ENCODE measurements at regions not wholly inside any gene's neighbourhood (a gene's known extent, or its start where the extent isn't known, plus 50 kb on each side); places are given as distances from the start of the nearest gene placed in this dataset.

DNA sequence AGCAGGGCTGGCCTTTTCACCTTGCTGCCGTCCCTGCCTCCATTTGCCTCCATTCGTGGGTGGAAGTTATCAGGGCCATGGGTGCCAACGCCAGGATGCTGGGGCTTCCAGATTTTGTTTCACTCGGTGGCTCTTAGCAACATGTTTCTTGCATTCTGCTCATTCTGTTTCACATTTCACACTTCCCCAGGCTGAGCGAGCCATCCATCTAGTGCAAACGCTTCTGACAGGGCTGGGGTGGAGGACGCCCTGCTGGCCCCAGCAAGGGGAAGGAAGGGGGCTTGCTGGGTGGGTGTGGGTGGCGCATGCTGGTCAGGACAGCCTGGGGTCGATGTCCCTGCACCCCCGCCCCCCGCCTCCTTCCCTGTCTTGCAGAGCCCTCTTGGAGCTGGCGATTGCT, 165.2 kb downstream of the URI1 start:
- no peaks in the 10 kb centered on the region for H3K9me2 ChIP-seq (ENCODE audit: low read depth, low read length)
- no peak overlapping the region for H2AFZ ChIP-seq (ENCODE audit: low read length)
- no peaks in the 10 kb centered on the region for H3K36me3 ChIP-seq (ENCODE audit: insufficient read depth, low read length)
- H4K20me1 ChIP-seq (ENCODE audit: insufficient read depth, low read length): no peaks in the 10 kb centered on the region
- no peaks in the 10 kb centered on the region for H3K79me2 ChIP-seq (ENCODE audit: insufficient read depth, low read length)
- H3K9ac ChIP-seq (ENCODE audit: low read length): no peak overlapping the region
- H3K4me3 ChIP-seq (ENCODE audit: low read depth, low read length, poor library complexity, severe bottlenecking): no peak overlapping the region
- no peaks in the 10 kb centered on the region for H3K27me3 ChIP-seq (ENCODE audit: insufficient read depth, low read length)
- H3F3A ChIP-seq (ENCODE audit: insufficient read depth, low read length): no peaks in the 10 kb centered on the region
- H3K27ac ChIP-seq (ENCODE audit: low read depth, low read length, poor library complexity, severe bottlenecking): no peak overlapping the region
- TF ChIP-seq EZH2 (IDR thresholded peaks at IDR 0.05; ENCODE audit: borderline replicate concordance, low read length): no peak
- TF ChIP-seq, protein P1, sequence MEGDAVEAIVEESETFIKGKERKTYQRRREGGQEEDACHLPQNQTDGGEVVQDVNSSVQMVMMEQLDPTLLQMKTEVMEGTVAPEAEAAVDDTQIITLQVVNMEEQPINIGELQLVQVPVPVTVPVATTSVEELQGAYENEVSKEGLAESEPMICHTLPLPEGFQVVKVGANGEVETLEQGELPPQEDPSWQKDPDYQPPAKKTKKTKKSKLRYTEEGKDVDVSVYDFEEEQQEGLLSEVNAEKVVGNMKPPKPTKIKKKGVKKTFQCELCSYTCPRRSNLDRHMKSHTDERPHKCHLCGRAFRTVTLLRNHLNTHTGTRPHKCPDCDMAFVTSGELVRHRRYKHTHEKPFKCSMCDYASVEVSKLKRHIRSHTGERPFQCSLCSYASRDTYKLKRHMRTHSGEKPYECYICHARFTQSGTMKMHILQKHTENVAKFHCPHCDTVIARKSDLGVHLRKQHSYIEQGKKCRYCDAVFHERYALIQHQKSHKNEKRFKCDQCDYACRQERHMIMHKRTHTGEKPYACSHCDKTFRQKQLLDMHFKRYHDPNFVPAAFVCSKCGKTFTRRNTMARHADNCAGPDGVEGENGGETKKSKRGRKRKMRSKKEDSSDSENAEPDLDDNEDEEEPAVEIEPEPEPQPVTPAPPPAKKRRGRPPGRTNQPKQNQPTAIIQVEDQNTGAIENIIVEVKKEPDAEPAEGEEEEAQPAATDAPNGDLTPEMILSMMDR (IDR thresholded peaks at IDR 0.05; ENCODE audit: low read length): no peak
- no peaks in the 10 kb centered on the region for H3K9me3 ChIP-seq (ENCODE audit: low read length)
- H3K4me2 ChIP-seq (ENCODE audit: low read length): no peak overlapping the region
- no peaks in the 10 kb centered on the region for H3K4me1 ChIP-seq (ENCODE audit: insufficient read depth, low read length, severe bottlenecking)

DNA sequence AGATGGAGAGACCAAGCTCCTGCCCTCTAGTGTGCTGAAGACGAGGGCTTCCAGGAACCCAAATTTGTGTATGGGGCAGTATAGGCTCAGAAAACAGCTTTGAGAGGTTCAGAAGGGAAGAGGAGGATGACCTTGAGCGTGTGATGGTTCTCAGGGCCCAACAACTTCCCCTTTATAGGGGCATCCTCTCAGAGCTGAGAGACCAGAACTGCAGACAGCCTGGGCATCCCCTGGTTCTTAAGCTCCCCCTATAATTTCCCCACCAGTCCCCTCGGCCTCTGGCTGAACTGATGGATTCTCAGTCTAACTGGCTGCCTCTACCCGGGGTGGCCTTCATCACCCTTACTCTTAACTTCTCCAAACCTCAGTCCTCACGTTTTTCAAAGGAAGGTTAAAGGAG, 167.5 kb downstream of the URI1 start:
- no peaks in the 10 kb centered on the region for H3K27me3 ChIP-seq (ENCODE audit: insufficient read depth, low read length)
- no peak overlapping the region for H3K27ac ChIP-seq (ENCODE audit: low read depth, low read length, poor library complexity, severe bottlenecking)
- H4K20me1 ChIP-seq (ENCODE audit: insufficient read depth, low read length): no peaks in the 10 kb centered on the region
- no peak overlapping the region for H3K4me2 ChIP-seq (ENCODE audit: low read length)
- no peak overlapping the region for H3K9ac ChIP-seq (ENCODE audit: low read length)
- no peak overlapping the region for H2AFZ ChIP-seq (ENCODE audit: low read length)
- H3K36me3 ChIP-seq (ENCODE audit: insufficient read depth, low read length): no peaks in the 10 kb centered on the region
- no peaks in the 10 kb centered on the region for H3K9me2 ChIP-seq (ENCODE audit: low read depth, low read length)
- no peaks in the 10 kb centered on the region for H3K9me3 ChIP-seq (ENCODE audit: low read length)
- H3K4me3 ChIP-seq (ENCODE audit: low read depth, low read length, poor library complexity, severe bottlenecking): no peak overlapping the region
- H3K79me2 ChIP-seq (ENCODE audit: insufficient read depth, low read length): no peaks in the 10 kb centered on the region
- H3K4me1 ChIP-seq (ENCODE audit: insufficient read depth, low read length, severe bottlenecking): no peaks in the 10 kb centered on the region
- TF ChIP-seq, protein P1 (IDR thresholded peaks at IDR 0.05; ENCODE audit: low read length): no peak
- TF ChIP-seq EZH2 (IDR thresholded peaks at IDR 0.05; ENCODE audit: borderline replicate concordance, low read length): no peak
- H3F3A ChIP-seq (ENCODE audit: insufficient read depth, low read length): no peaks in the 10 kb centered on the region

DNA sequence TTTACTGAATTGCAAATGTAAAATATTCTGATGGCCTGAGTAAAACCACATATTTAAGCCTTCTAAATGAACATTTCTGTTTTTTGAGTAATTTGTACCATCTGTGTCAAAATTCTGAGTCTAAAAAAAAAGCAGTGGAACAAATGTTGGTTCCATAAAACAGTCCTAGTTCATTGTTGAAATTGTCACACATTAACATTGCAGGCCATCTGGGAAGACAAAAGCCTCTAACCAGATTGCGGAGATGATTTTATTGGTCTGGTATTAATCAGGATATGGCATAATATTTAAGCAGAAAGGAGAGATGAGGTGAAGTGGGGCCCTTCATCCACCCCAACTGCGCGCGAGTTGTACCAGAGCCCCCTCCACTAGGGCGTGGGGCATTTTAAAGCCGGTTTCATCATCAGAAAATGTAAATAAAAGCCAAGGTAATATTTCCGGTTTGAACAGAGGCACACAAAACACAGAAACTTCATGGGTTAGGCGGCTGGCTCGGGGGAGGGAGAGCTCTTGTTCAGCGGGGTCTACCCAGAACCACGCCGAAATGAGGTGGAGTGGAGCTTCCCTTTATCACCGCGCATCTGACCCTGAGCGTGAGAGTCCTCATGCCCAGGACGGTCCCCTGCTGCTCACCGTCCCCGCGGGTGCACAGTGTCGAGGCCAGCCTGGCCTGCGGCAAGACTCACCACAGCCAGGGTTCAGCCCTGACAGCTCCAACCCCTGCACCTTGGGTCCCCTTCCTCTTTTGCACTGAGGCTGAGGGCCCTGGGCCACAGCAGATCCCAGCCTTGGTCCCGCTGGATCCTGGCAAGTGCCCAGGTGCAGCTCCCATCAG, 169.2 kb downstream of the URI1 start:
- Histone ChIP-seq H2AFZ (ENCODE audit: low read length) (no peak overlapping the region), H3K4me1 (ENCODE audit: insufficient read depth, low read length, severe bottlenecking) (no peaks in the 10 kb centered on the region), H3F3A (ENCODE audit: insufficient read depth, low read length) (no peaks in the 10 kb centered on the region), H3K4me3 (ENCODE audit: low read depth, low read length, poor library complexity, severe bottlenecking) (no peak overlapping the region), H3K27ac (ENCODE audit: low read depth, low read length, poor library complexity, severe bottlenecking) (no peak overlapping the region), H3K36me3 (ENCODE audit: insufficient read depth, low read length) (no peaks in the 10 kb centered on the region), H3K27me3 (ENCODE audit: insufficient read depth, low read length) (no peaks in the 10 kb centered on the region), H3K4me2 (ENCODE audit: low read length) (no peak overlapping the region), H3K9ac (ENCODE audit: low read length) (no peak overlapping the region), H3K79me2 (ENCODE audit: insufficient read depth, low read length) (no peaks in the 10 kb centered on the region), H3K9me3 (ENCODE audit: low read length) (no peaks in the 10 kb centered on the region), H4K20me1 (ENCODE audit: insufficient read depth, low read length) (no peaks in the 10 kb centered on the region), H3K9me2 (ENCODE audit: low read depth, low read length) (no peaks in the 10 kb centered on the region)
- TF ChIP-seq EZH2 (IDR thresholded peaks at IDR 0.05; ENCODE audit: borderline replicate concordance, low read length): no peak

DNA sequence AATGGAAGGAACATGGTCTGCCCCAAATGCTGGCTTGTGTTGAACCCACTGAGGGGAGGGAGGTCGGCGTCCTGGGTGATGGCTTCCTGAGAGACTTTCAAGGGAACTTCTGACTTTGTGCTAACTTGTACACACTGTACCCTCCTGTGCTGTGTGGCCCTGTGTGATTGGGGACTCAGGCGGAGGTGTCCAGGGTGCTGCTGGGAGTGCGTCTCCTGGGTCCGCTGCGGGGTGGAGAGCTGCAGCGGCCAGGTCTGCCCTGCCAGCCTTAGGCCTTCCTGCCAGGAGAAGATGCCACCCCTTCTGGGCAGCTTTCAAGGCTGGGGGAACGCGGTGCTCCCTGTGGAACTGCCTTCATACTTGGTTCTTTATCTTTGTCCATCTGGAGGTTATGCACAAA, 170.1 kb downstream of the URI1 start:
- no peaks in the 10 kb centered on the region for H3K4me1 ChIP-seq (ENCODE audit: insufficient read depth, low read length, severe bottlenecking)
- H3K36me3 ChIP-seq (ENCODE audit: insufficient read depth, low read length): no peaks in the 10 kb centered on the region
- no peak overlapping the region for H3K9ac ChIP-seq (ENCODE audit: low read length)
- no peak overlapping the region for H3K4me3 ChIP-seq (ENCODE audit: low read depth, low read length, poor library complexity, severe bottlenecking)
- H3K4me2 ChIP-seq (ENCODE audit: low read length): no peak overlapping the region
- H3K27me3 ChIP-seq (ENCODE audit: insufficient read depth, low read length): no peaks in the 10 kb centered on the region
- TF ChIP-seq EZH2 (IDR thresholded peaks at IDR 0.05; ENCODE audit: borderline replicate concordance, low read length): no peak
- TF ChIP-seq, protein P1 (IDR thresholded peaks at IDR 0.05; ENCODE audit: low read length): no peak
- no peak overlapping the region for H2AFZ ChIP-seq (ENCODE audit: low read length)
- no peaks in the 10 kb centered on the region for H3K79me2 ChIP-seq (ENCODE audit: insufficient read depth, low read length)
- H3K9me3 ChIP-seq (ENCODE audit: low read length): no peaks in the 10 kb centered on the region
- H3F3A ChIP-seq (ENCODE audit: insufficient read depth, low read length): no peaks in the 10 kb centered on the region
- no peaks in the 10 kb centered on the region for H4K20me1 ChIP-seq (ENCODE audit: insufficient read depth, low read length)
- no peak overlapping the region for H3K27ac ChIP-seq (ENCODE audit: low read depth, low read length, poor library complexity, severe bottlenecking)
- no peaks in the 10 kb centered on the region for H3K9me2 ChIP-seq (ENCODE audit: low read depth, low read length)
